Dendritic cell treated with granulocyte-macrophage colony-stimulating factor and Interleukin-4, amounts not matched to agents 40 ng/mL and 50 ng/mL, for 4 days (primary cell): ENCODE measurements at regions not wholly inside any gene's neighbourhood (a gene's known extent, or its start where the extent isn't known, plus 50 kb on each side); places are given as distances from the start of the nearest gene placed in this dataset.
"Not testable (repeated sequence)": the region's sequence is repeated elsewhere in the genome, so short reads cannot be mapped to it uniquely, and the experiment has no call there.

ENCODE experiments used
- H3K27ac Mint-ChIP-seq: one replicate; pipeline ENCODE4 v1.8.0; 2022; ENCODE audit warnings: mild to moderate bottlenecking, mixed read lengths
- H3K27me3 Mint-ChIP-seq: one replicate; pipeline ENCODE4 v1.8.0; 2022; ENCODE audit warnings: mild to moderate bottlenecking, mixed read lengths
- H3K36me3 Mint-ChIP-seq: one replicate; pipeline ENCODE4 v1.8.0; 2022; ENCODE audit warnings: low read depth, mixed read lengths
- H3K4me1 Mint-ChIP-seq: one replicate; pipeline ENCODE4 v1.8.0; 2022; ENCODE audit warnings: low read depth, mixed read lengths
- H3K4me3 Mint-ChIP-seq: one replicate; pipeline ENCODE4 v1.8.0; 2022; ENCODE audit warnings: mild to moderate bottlenecking, moderate library complexity, mixed read lengths
- H3K9me3 Mint-ChIP-seq: one replicate; pipeline ENCODE4 v1.8.0; 2022; ENCODE audit warnings: mixed read lengths
- intact Hi-C: fragments of 100-400 bp; cut with micrococcal nuclease; formaldehyde crosslinking; loops from one replicate; pipeline ENCODE4 v1.15.0; 2022

DNA sequence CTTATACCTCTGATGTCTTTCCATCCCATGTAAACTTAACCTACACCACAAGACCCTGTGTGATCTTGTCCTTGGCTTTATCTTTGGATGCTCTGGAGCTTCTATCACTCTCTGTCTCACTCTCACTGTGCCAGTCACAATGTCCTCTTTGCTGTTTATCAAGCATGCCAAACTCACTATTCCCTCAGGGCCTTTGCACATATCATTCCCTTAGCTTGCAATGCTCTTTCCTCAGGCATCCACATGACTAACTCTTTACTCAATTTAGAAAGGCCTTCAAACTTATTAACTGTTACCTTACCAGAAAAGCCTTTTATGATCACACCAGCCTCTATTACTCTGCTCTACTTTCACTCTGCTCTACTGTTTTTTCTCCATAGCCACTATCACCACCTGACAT lies 354.1 kb downstream of the RFC3 start:
- no peak overlapping the region for H3K27ac Mint-ChIP-seq
- intact Hi-C loops = no loop called here
- H3K27me3 Mint-ChIP-seq = no peaks in the 10 kb centered on the region
- H3K4me1 Mint-ChIP-seq = no peaks in the 10 kb centered on the region
- H3K36me3 Mint-ChIP-seq = no peaks in the 10 kb centered on the region
- no peak overlapping the region for H3K4me3 Mint-ChIP-seq
- no peaks in the 10 kb centered on the region for H3K9me3 Mint-ChIP-seq

DNA sequence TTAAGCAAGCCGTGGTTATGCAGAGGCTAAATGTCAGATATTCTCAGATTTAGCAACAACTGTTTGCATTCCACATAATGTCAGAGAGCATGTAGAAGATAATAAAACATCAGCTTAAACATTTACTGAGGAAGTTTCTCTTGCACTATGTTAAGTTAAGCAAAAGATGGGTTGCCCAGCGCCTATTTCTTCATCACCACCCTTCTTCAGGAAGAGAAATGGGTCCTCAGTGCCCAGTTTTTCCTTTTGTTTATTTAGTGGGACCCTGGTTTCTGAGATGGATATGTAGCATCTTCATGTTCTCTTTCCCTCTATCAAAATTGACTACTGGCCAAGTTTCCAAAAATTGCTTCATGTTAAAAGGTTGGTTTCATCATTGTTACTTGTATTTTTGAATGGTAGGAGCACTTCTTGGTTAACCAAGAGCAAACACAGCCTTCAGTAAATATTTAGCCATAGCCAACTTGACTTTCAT lies 356.8 kb downstream of the RFC3 start:
- H3K36me3 Mint-ChIP-seq = no peaks in the 10 kb centered on the region
- intact Hi-C loops = no loop called here
- no peaks in the 10 kb centered on the region for H3K4me1 Mint-ChIP-seq
- H3K27me3 Mint-ChIP-seq = no peaks in the 10 kb centered on the region
- no peaks in the 10 kb centered on the region for H3K9me3 Mint-ChIP-seq
- H3K4me3 Mint-ChIP-seq = no peak overlapping the region
- no peak overlapping the region for H3K27ac Mint-ChIP-seq

DNA sequence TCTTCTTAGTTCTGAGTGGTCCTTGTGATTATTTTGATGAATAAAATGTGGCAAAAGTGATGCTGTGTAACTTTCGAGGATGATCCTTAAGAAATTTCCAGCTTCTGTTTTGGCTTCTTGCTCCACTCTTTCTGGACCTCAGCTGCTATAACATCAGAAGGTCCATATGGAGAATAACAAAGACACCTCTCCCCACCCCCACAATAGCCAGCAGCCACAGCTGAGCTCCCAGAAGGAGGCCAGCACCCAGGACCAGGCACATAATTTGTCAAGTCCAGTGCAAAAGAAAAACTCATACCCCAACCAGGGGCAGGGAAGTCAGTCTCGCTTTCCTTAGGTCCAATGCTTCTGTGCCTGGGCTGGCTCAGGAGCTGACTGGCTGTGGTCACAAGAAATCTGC lies 357.6 kb downstream of the RFC3 start:
- no peak overlapping the region for H3K4me3 Mint-ChIP-seq
- H3K4me1 Mint-ChIP-seq = no peaks in the 10 kb centered on the region
- H3K9me3 Mint-ChIP-seq = no peaks in the 10 kb centered on the region
- intact Hi-C loops = no loop called here
- no peaks in the 10 kb centered on the region for H3K27me3 Mint-ChIP-seq
- no peak overlapping the region for H3K27ac Mint-ChIP-seq
- H3K36me3 Mint-ChIP-seq = no peaks in the 10 kb centered on the region

DNA sequence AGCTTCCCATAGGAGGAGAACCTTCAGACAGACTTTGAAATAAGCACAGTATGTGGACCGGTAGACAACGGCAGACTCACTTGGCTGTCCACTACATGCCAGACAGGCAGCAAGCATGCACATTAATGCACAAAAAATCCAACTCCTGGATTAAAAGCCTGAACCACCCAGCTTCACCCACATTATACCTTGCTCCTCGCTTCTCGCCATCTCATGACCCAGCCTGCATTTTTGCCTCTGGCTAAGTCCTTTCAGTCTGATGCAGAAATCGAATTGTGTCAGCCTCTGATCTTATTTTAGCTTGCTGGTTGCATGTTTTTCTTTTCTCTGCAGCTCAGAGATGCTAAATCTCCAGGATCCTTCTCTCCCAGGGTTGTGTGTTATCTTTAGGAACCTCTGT lies 358.7 kb downstream of the RFC3 start:
- no peaks in the 10 kb centered on the region for H3K27me3 Mint-ChIP-seq
- no peaks in the 10 kb centered on the region for H3K36me3 Mint-ChIP-seq
- intact Hi-C loops = no loop called here
- H3K9me3 Mint-ChIP-seq = no peaks in the 10 kb centered on the region
- H3K4me3 Mint-ChIP-seq = no peak overlapping the region
- no peak overlapping the region for H3K27ac Mint-ChIP-seq
- no peaks in the 10 kb centered on the region for H3K4me1 Mint-ChIP-seq

DNA sequence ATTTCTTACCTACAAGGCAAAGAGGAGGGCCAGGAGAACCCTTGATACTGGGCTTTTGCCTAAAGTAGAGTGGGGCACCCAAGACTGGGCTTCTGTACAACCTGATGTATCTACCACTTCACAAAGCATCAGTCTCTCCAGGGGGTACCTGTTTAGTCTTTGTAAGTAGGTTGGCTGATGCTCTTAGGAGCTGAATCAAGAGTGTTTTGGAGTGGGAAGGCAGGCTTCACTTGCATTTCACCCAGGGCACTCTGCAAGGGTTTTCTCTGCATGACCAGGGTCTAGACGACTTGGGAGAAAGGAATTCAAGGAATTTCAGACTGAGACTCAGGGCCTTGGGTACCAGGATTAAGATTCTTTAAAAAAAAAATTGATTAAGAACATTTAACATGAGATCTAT lies 361.5 kb downstream of the RFC3 start:
- Mint-ChIP-seq H3K27me3 (no peaks in the 10 kb centered on the region), H3K36me3 (no peaks in the 10 kb centered on the region), H3K9me3 (peaks cover 11% of the 10 kb centered on the region), H3K4me3 (no peak overlapping the region), H3K4me1 (no peaks in the 10 kb centered on the region), H3K27ac (no peak overlapping the region)
- intact Hi-C loops = no loop called here

DNA sequence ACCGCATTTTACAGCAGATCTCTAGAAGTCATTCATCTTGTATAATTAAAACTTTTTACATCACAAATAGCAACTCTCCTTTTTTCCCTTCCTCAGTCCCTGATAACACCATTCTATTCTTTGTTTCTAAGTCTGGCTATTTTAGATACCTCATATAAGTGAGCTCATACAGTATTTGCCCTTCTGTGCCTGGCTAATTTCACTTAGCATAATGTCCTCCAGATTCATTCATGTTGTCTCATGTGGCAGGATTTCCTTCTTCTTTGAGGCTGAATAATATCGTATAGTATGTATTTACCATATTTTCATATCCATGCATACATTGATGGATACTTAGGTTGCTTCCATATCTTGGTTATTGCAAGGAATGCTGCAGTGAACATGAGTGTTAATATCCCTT lies 362.0 kb downstream of the RFC3 start:
- H3K27me3 Mint-ChIP-seq = no peaks in the 10 kb centered on the region
- peaks cover 12% of the 10 kb centered on the region for H3K9me3 Mint-ChIP-seq
- intact Hi-C loops = no loop called here
- H3K36me3 Mint-ChIP-seq = no peaks in the 10 kb centered on the region
- no peak overlapping the region for H3K27ac Mint-ChIP-seq
- no peak overlapping the region for H3K4me3 Mint-ChIP-seq
- H3K4me1 Mint-ChIP-seq = no peaks in the 10 kb centered on the region

DNA sequence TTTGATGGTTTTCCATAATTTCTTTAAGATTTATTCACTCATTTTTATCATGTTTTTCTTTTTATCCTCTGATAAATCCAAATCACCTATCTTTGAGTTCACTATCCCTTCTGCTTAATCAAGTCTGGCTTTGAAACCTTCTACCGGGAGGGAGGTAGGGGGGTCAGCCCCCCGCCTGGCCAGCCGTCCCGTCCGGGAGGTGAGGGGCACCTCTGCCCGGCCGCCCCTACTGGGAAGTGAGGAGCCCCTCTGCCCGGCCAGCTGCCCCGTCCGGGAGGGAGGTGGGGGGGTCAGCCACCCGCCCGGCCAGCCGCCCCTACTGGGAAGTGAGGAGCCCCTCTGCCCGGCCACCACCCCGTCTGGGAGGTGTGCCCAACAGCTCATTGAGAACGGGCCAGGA lies 363.3 kb downstream of the RFC3 start:
- H3K27me3 Mint-ChIP-seq, H3K4me3 Mint-ChIP-seq, intact Hi-C loops, H3K27ac Mint-ChIP-seq, H3K36me3 Mint-ChIP-seq, H3K4me1 Mint-ChIP-seq: not testable (repeated sequence)
- peaks cover 25% of the 10 kb centered on the region for H3K9me3 Mint-ChIP-seq

DNA sequence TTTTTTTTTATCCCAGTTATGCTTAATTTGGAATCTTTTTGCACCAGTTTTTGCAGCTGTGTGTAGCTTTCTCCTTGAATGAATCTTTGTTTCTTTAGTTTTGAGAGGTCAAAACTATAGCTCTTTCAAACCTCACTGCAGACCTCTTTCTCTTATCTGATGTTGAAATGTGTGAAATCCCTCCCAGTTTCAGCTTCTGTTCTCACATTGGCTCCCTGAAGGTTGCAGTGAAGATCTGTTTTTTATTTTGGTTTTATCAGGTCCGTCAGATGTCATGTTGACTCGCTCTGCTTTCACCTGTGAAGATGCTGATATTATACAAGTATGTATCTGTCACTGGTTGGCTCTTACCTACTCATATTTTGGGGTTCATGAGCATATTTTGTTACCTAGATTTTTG lies 372.0 kb downstream of the RFC3 start:
- Mint-ChIP-seq H3K36me3 (no peaks in the 10 kb centered on the region), H3K4me3 (no peak overlapping the region), H3K27ac (no peak overlapping the region), H3K9me3 (peaks cover 67% of the 10 kb centered on the region), H3K4me1 (no peaks in the 10 kb centered on the region), H3K27me3 (no peaks in the 10 kb centered on the region)
- intact Hi-C loops = no loop called here

DNA sequence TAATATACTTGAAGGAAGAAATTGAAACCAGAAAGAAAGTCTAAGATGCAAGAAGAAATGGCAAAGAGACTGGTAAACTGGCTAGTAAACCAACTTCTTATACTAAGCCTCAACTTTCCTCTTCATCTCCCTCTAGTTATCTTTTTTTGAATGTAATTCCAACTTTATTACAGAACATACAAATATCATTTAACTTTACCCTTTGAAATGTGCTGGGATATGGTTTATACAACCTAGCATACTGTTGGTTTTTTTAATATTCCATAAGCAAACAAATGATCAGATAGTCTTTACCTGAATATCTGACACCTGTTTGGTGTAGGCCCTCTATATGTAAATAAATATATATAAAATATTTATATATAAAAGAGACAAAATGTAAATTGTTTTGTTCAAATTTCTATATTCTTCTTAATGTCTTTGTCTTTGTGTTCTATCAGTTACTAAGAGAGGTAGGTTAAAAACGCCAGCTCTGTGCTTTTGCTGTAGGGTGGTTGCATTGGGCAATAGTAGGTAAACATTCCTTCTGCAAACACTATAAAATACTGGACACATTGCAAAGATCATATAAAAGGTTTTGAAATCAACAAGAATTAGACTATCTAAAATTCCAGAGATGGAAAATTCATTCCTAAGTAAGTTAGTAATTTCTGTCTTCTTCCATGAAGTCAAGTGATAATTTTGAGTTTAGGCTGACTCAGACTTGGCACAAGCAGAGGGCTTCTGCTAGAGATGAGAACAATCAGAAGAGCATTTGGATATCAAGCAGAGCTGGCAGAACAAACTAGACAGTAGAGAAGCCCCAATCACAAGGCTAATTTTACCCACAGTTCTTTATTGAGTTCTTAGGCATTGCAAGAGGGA lies 383.3 kb downstream of the RFC3 start:
- Mint-ChIP-seq H3K27ac (no peak overlapping the region), H3K36me3 (no peaks in the 10 kb centered on the region), H3K27me3 (no peaks in the 10 kb centered on the region), H3K4me3 (no peak overlapping the region), H3K9me3 (peaks cover 18% of the 10 kb centered on the region), H3K4me1 (no peaks in the 10 kb centered on the region)
- intact Hi-C loops = no loop called here

DNA sequence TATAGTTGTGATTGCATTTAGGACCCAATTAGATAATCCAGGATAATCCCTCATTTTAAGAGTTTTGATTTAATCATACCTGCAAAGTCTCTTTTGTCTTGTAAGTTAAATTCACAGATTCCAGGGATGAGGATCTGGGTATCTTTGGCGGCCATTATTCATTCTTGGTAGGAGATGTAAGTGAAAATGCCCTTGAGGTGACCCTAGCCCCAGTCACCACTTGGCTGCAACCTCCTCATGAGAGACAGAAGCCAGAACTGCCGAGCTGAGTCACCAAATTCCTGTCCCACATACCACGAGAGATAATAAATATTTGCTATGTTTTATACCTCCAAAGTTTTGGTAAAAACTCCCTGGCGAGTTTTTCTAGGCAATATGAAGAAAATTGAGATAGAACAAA lies 389.4 kb downstream of the RFC3 start:
- Mint-ChIP-seq H3K4me1 (no peaks in the 10 kb centered on the region), H3K4me3 (no peak overlapping the region), H3K27me3 (no peaks in the 10 kb centered on the region), H3K36me3 (no peaks in the 10 kb centered on the region), H3K27ac (no peak overlapping the region), H3K9me3 (peaks cover 14% of the 10 kb centered on the region)
- intact Hi-C loops = no loop called here

DNA sequence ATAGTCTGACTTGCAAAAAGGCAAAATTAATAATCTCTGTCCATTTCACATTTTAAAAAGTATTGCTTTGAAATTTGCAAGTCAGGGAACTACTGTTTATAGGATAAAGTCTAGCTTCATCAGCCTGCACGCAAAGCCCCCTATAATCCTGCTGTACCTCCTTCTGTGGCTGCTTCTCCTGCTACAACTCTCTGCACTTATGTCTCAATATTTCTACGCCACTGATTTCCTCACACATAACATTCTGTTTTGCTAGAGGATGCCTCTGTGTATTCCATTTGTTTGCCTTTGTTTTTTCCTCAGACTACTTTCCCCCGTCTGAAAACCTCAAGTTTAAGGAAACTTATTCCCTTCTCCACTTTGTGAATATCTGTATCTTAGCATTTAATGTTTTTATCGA lies 389.9 kb downstream of the RFC3 start:
- H3K9me3 Mint-ChIP-seq = peaks cover 14% of the 10 kb centered on the region
- no peaks in the 10 kb centered on the region for H3K4me1 Mint-ChIP-seq
- intact Hi-C loops = no loop called here
- H3K27ac Mint-ChIP-seq = no peak overlapping the region
- H3K4me3 Mint-ChIP-seq = no peak overlapping the region
- H3K27me3 Mint-ChIP-seq = no peaks in the 10 kb centered on the region
- H3K36me3 Mint-ChIP-seq = no peaks in the 10 kb centered on the region

DNA sequence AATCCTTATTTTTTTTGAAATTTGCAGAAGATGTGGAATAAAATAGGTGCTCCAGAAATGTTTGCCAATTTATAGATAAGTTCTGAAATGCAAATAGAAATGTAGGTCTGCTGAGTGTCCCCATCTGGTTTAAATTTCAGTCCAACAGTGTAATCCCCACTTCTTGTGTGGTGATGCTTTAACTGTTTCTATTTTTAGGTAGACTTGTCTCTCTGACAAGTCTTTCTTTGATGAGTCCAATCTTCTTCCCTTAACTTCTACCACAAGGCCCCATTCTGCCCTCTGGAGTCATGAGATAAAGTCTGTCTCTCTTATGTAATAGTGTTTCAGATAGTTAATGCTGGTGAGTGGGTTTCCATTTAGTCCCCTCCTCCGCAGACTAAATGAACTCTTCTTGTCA lies 390.4 kb downstream of the RFC3 start:
- no peak overlapping the region for H3K27ac Mint-ChIP-seq
- H3K4me1 Mint-ChIP-seq = no peaks in the 10 kb centered on the region
- peaks cover 14% of the 10 kb centered on the region for H3K9me3 Mint-ChIP-seq
- no peaks in the 10 kb centered on the region for H3K36me3 Mint-ChIP-seq
- intact Hi-C loops = no loop called here
- H3K4me3 Mint-ChIP-seq = no peak overlapping the region
- no peaks in the 10 kb centered on the region for H3K27me3 Mint-ChIP-seq

DNA sequence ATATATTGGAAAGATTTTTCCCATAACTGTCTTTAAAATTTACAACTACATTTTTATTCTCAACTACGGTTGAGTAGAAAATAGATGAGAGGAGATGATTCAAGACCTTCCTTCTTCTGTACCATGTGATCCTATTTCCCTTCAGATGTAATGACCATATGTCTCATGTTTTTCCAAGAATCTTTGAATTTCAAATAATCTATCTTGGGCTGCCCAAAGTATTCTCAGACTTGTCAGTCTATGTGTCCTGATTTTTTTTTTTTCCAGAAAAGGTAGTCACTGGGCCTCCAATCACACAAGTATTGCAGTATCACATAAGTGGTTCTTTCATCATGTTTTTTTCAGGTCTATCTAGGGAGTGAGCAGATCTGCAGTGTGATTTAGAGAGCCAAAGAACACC lies 392.4 kb downstream of the RFC3 start:
- H3K4me3 Mint-ChIP-seq = no peak overlapping the region
- no peak overlapping the region for H3K27ac Mint-ChIP-seq
- no peaks in the 10 kb centered on the region for H3K36me3 Mint-ChIP-seq
- H3K9me3 Mint-ChIP-seq = peaks cover 14% of the 10 kb centered on the region
- H3K27me3 Mint-ChIP-seq = no peaks in the 10 kb centered on the region
- intact Hi-C loops = no loop called here
- no peaks in the 10 kb centered on the region for H3K4me1 Mint-ChIP-seq

DNA sequence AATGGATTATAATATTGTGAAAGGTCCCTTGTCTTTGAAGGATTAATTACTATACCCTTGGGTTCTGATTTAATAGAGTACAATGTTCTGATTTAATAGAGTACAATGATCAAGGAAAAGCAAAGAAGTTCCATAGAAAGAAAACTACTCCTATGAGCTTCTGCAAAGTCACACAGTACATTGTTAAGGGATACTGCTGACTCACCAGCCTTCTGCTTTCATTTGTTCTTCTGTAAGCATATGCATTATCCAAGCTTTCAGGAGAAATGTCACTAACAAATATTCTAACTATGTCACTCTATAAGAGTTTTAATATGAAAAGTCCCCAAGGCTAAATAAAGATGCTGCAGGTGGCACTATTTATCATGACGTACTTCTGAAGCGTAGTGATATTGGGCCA lies 396.7 kb downstream of the RFC3 start:
- Mint-ChIP-seq H3K9me3 (peaks cover 17% of the 10 kb centered on the region), H3K27me3 (no peaks in the 10 kb centered on the region), H3K27ac (no peak overlapping the region), H3K36me3 (no peaks in the 10 kb centered on the region), H3K4me1 (no peaks in the 10 kb centered on the region), H3K4me3 (no peak overlapping the region)
- intact Hi-C loops = no loop called here

DNA sequence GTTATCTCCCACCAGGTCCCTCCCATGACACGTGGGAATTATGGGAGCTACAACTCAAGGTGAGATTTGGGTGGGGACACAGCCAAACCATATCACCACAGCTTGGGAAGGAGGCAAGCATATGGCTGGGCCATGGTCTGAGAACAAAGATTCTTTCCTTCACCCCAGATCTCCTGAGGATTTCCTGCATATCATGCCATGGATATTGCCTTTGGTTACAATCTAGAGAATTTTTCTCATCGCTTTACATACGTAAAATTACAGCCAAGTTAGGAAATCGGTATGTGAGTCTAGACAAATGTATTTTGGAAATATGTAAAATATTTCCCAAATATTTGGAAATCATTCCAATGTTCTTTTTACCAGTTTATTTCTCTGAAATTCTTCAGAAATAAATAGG lies 398.3 kb downstream of the RFC3 start:
- Mint-ChIP-seq H3K36me3 (no peaks in the 10 kb centered on the region), H3K4me3 (no peak overlapping the region), H3K4me1 (no peaks in the 10 kb centered on the region), H3K27ac (no peak overlapping the region), H3K27me3 (no peaks in the 10 kb centered on the region), H3K9me3 (peaks cover 17% of the 10 kb centered on the region)
- intact Hi-C loops = no loop called here
